Esophagus squamous epithelium (tissue), 5 donors: ENCODE measurements at regions not wholly inside any gene's neighbourhood (a gene's known extent, or its start where the extent isn't known, plus 50 kb on each side); places are given as distances from the start of the nearest gene placed in this dataset.

ENCODE experiments used
- DNase-seq: peaks from one replicate; lab custom pipeline; 2025; lab: John Stamatoyannopoulos, UW
- H3K27ac ChIP-seq, 4 donors: fragments of 200-600 bp; sonication (generic); one replicate each; pipeline ENCODE4 v1.5.1; 2016 to 2019; ENCODE audit warnings: mild to moderate bottlenecking in 1 of 4
- H3K27me3 ChIP-seq, 4 donors: fragments of 200-600 bp; sonication (generic); 1 replicate in 3 of 4; 2 replicates in 1 of 4; pipeline versions ENCODE4 v1.5.1 to v1.6.0; 2017 to 2021; ENCODE audit warnings: antibody characterized with exemption in 1 of 4
- H3K36me3 ChIP-seq, 3 donors: fragments of 200-600 bp; sonication (generic); one replicate each; pipeline ENCODE4 v1.5.1; 2016 to 2019
- H3K4me1 ChIP-seq, 3 donors: fragments of 200-600 bp; sonication (generic); one replicate each; pipeline ENCODE4 v1.5.1; 2017 to 2019
- H3K4me3 ChIP-seq, 4 donors: fragments of 200-600 bp; sonication (generic); 1 replicate in 3 of 4; 2 replicates in 1 of 4; pipeline ENCODE4 v1.5.1; 2016 to 2019; ENCODE audit warnings: mild to moderate bottlenecking in 2 of 4, moderate library complexity in 1 of 4
- H3K9me3 ChIP-seq, 3 donors: fragments of 200-600 bp; sonication (generic); one replicate each; pipeline ENCODE4 v1.5.1; 2016 to 2019
- CTCF ChIP-seq, 6 experiments: fragments of 450-650 bp in 4 of 6; fragments of 200-600 bp in 2 of 6; sonication (generic) in 2 of 6; IDR thresholded peaks; one replicate each; pipeline ENCODE4 v1.5.1; 2016 to 2019; ENCODE audit warnings: antibody characterized with exemption in 6 of 6, mild to moderate bottlenecking in 4 of 6, moderate library complexity in 4 of 6
- POLR2A ChIP-seq, 4 donors: fragments of 450-650 bp; IDR thresholded peaks; one replicate each; pipeline ENCODE4 v1.6.1; 2017; ENCODE audit warnings: antibody characterized with exemption in 4 of 4, mild to moderate bottlenecking in 4 of 4, moderate library complexity in 3 of 4
- WGBS, 2 donors: methylation state at CpG; one replicate each; pipeline ENCODE4 v1.1.5; 2018; 5-methylcytosine and 5-hydroxymethylcytosine counted together
- intact Hi-C: fragments of 100-400 bp; cut with DNase I; formaldehyde crosslinking; loops from one replicate; pipeline ENCODE4 v1.15.0; 2022
- donor health status: DM: yes; HTN: yes; CAD: no.

GRCh38 chr3:72382460-72382859 lies 465.8 kb downstream of the SHQ1 start:
- Histone ChIP-seq H3K27me3 (no peaks in the 10 kb centered on the region), H3K4me1 (peaks cover 12 to 71% (median 16%) of the 10 kb centered on the region in 3 donors), H3K36me3 (peaks cover 0 to 17% (median 5%) of the 10 kb centered on the region in 3 donors), H3K4me3 (no peak overlapping the region), H3K27ac (no peak overlapping the region), H3K9me3 (no peaks in the 10 kb centered on the region)
- WGBS, 2 donors = 87 to 96% methylated on average over 4 of the region's 4 CpGs
- intact Hi-C loops = no loop called here
- DNase-seq = no peak
- no peak for TF ChIP-seq POLR2A (IDR thresholded peaks at IDR 0.05)
- no peak for TF ChIP-seq CTCF (IDR thresholded peaks at IDR 0.05)

- Histone ChIP-seq H3K4me1 (peaks cover 12 to 65% (median 16%) of the 10 kb centered on the region in 3 donors), H3K27ac (no peak overlapping the region), H3K27me3 (no peaks in the 10 kb centered on the region), H3K36me3 (peaks cover 0 to 26% (median 5%) of the 10 kb centered on the region in 3 donors), H3K9me3 (no peaks in the 10 kb centered on the region), H3K4me3 (no peak overlapping the region)
- 91 to 94% methylated on average over 6 of the region's 6 CpGs for WGBS, 2 donors
- intact Hi-C loops = no loop called here
- TF ChIP-seq CTCF (IDR thresholded peaks at IDR 0.05) (no peak), POLR2A (IDR thresholded peaks at IDR 0.05) (no peak)
- DNase-seq = no peak
Observed at GRCh38 chr3:72381584-72381983, 466.7 kb downstream of the SHQ1 start.

DNA sequence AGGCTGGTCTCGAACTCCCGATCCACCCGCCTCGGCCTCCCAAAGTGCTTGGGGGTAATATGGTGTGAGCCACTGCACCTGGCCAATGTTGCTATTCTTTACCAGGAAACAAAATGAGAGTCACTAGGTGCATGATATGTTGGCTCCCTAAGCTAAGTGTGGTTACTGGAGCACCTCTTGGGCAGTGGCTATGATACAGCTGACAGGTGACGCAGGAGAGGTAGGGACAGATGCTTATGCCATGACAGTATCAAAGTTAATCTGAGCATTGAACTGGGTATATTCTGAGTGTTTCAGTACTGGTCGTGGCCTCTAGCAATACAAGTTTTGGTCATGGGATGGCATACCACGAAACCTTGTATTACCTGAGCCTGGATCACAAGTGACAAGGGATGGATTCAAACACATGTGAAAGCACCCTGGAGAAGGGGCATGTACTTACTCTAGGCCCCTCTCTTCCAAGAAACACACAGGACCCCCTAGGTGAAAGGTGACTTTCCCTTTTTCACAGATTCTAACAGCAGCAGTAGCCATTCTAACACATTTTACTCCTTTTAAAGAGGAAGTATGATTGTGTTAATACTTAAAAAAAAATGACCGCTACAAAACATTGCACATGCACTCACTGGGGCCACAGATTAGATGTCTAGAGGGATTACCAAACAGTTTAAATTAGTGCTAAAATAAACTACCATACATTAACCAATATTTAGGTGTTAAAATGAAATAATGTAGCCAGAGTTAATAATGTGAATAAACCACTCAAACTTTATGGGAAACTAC lies 467.3 kb downstream of the SHQ1 start:
- peak overlapping the region in 1 of 4 donors; percentile 38 for H3K27ac ChIP-seq
- 92 to 94% methylated on average over 8 of the region's 8 CpGs for WGBS, 2 donors
- intact Hi-C loops = no loop called here

GRCh38 chr3:72380193-72380592 lies 468.1 kb downstream of the SHQ1 start:
- peaks cover 14 to 53% (median 16%) of the 10 kb centered on the region in 3 donors for H3K4me1 ChIP-seq
- no peaks in the 10 kb centered on the region for H3K9me3 ChIP-seq
- peaks cover 0 to 29% (median 5%) of the 10 kb centered on the region in 3 donors for H3K36me3 ChIP-seq
- H3K27me3 ChIP-seq = no peaks in the 10 kb centered on the region
- H3K4me3 ChIP-seq = no peak overlapping the region
- 39 to 42% methylated on average over 4 of the region's 4 CpGs for WGBS, 2 donors
- H3K27ac ChIP-seq = peak overlapping the region in 1 of 4 donors; percentile 38
- intact Hi-C loops = no loop called here
- no peak for DNase-seq
- TF ChIP-seq CTCF (IDR thresholded peaks at IDR 0.05) (no peak), POLR2A (IDR thresholded peaks at IDR 0.05) (no peak)

More for the DNA sequence above, 467.3 kb downstream of the SHQ1 start:
- TF ChIP-seq POLR2A (IDR thresholded peaks at IDR 0.05) (no peak), CTCF (IDR thresholded peaks at IDR 0.05) (no peak)
- Histone ChIP-seq H3K4me3 (no peak overlapping the region), H3K9me3 (no peaks in the 10 kb centered on the region), H3K4me1 (peaks cover 12 to 60% (median 16%) of the 10 kb centered on the region in 3 donors), H3K27me3 (no peaks in the 10 kb centered on the region), H3K36me3 (peaks cover 0 to 29% (median 5%) of the 10 kb centered on the region in 3 donors)
- no peak for DNase-seq

DNA sequence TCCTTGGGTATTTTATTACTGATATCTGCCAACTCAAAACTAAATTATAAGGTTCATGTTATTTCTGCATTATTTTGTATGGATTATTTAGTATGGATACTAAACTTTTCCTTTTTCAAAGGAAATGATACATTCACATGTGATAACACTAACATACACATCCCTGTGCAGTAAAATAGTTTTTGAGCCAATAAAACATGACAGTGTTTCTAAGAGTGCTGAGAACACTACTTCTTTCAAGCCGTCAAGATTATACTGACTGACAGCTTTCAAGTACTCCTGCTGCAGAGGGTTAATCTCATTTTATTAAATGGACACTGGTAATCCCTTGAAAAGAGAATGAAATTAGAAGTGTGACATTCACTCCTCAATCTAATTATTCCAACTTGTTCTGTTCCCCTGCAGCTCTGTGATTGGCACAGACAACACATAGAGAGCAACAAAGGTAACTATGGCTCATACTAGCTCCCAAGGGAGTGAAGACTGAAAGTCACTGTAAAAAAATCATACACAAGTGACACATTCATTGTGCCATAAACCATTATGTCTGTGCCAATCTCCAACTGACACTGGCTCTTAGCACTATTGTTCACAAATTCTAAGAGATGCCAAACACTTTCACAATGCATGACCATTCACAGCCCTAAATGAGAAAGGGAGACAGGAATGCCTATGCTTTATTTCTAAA lies 468.6 kb downstream of the SHQ1 start:
- peaks cover 15 to 48% (median 16%) of the 10 kb centered on the region in 3 donors for H3K4me1 ChIP-seq
- intact Hi-C loops = no loop called here
- peak overlapping the region in 1 of 4 donors; percentile 38 for H3K27ac ChIP-seq
- no peaks in the 10 kb centered on the region for H3K9me3 ChIP-seq
- no peak overlapping the region for H3K4me3 ChIP-seq
- DNase-seq = no peak
- WGBS, 2 donors = 67 to 75% methylated on average over 1 of the region's 1 CpG
- TF ChIP-seq CTCF (IDR thresholded peaks at IDR 0.05) (no peak), POLR2A (IDR thresholded peaks at IDR 0.05) (no peak)
- peaks cover 0 to 29% (median 5%) of the 10 kb centered on the region in 3 donors for H3K36me3 ChIP-seq
- H3K27me3 ChIP-seq = no peaks in the 10 kb centered on the region
